CD4-positive, alpha-beta T cell treated with Interleukin-1 beta for 1 hour (primary cell): ENCODE measurements at regions not wholly inside any gene's neighbourhood (a gene's known extent, or its start where the extent isn't known, plus 50 kb on each side); places are given as distances from the start of the nearest gene placed in this dataset.

Experiments used
- DNase-seq, 2 donors: peaks; one replicate each; pipeline ENCODE4 v3.0.0-alpha.2; 2020 to 2022

DNA sequence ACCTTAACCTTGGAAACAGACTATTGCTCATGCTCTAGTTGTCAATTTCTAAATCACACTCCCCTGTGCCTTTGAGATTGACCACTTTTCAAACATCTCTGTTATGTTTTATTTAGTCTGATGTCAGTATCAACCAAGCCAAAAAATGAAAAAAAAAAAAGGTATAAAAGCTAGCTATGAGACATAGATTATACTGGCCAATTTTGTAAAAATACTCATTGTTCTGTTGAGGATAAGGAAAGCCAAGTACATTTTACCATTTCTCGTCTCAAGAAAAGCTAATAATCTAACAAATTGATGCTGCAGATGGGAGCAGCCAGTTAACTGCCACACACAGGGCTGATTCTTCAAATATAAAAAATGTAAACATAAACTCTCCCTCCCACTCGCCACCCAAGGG lies 572.6 kb upstream of the KLF12 start:
- DNase-seq: no peak

GRCh38 chr13:74705438-74705837 lies 571.2 kb upstream of the KLF12 start:
- DNase-seq: no peak

GRCh38 chr13:74703855-74704387 lies 569.7 kb upstream of the KLF12 start:
- no peak for DNase-seq

- DNase-seq: no peak
Measured at GRCh38 chr13:74696148-74696922, 562.1 kb upstream of the KLF12 start.

DNA sequence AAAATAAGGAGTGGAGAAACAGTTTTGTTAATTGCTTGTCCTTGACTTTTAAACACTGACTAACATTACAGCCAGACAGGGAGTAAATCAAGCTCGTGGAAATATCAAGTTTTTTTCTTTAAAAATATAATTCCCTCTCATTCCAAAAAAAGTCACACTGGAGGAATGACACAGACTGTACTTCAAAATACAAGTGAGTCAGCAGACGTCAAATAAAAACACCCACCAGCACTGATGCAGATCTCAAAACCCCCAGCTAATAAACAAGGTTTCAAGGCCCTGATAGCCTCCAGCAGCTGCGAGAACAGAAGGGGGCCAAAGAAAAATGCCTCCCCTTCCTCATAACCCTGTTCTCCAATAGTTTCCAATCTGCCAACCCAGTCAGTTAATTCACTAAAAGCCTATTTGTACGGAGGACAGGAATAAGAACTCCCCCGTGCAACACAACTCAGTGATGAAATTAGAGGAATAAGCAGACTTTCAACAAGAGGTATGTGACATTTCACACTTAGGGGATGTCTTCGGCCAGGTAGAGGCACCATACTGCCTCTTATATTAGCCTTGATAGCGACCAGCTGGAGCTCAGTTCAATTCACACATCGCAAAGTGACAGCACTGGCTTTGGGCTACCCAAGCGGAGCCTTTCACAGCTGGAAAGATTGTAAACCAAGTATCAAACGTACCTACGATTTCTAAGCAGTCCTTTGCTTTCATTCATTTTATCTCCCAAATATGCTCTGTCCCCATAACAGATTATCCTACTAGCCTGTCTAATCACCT lies 561.0 kb upstream of the KLF12 start:
- DNase-seq: no peak

GRCh38 chr13:74687442-74688182 lies 553.4 kb upstream of the KLF12 start:
- no peak for DNase-seq

- DNase-seq: no peak
Measured at GRCh38 chr13:74683411-74683810, 549.2 kb upstream of the KLF12 start.

- DNase-seq: no peak
Measured at GRCh38 chr13:74682746-74683145, 548.5 kb upstream of the KLF12 start.

DNA sequence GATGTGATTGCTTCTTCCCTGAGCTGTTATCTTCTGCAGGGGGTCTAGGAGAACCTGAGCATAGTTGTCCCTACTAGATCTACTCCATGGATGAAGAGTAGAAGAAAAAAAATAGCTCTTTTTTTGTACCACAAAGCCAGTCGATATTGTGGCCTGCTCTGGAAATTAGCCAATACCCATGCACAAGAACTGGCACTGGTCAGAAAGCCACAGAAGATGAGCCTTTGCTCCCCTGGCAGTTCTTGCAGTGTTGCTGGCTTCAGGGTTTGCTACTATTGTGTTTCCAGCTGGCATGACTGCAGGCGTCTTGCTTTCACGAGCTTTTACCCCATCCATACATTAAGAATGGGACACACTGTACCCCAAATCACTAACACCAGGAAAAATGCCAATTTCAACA lies 547.7 kb upstream of the KLF12 start:
- no peak for DNase-seq

- no peak for DNase-seq
Measured at GRCh38 chr13:74678308-74678965, 544.2 kb upstream of the KLF12 start.

GRCh38 chr13:74675972-74676371 lies 541.8 kb upstream of the KLF12 start:
- DNase-seq: no peak

- DNase-seq: no peak
Measured at GRCh38 chr13:74675182-74675581, 541.0 kb upstream of the KLF12 start.

- DNase-seq: no peak
Measured at GRCh38 chr13:74674720-74675119, 540.5 kb upstream of the KLF12 start.

DNA sequence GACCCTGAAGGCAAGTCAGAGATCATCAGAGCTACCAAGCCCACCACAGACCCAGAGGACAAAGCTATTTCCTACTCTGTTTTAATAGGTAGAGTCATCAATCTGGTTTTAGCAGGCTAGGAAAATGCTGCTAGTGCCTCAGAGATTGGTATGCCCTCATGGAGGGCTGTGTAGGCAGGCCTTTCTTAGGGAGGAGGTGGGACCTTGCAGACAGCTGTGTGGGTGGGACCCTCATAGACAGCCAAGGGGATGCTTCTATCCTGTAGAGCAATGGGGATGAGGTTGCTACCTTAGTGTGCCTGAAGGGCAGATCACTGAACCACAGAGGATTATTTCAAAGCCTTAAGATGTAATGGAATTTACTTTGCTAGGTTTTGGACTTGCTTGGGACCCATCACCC lies 534.9 kb upstream of the KLF12 start:
- no peak for DNase-seq

GRCh38 chr13:74667656-74668203 lies 533.5 kb upstream of the KLF12 start:
- no peak for DNase-seq

GRCh38 chr13:74662905-74663304 lies 528.7 kb upstream of the KLF12 start:
- DNase-seq: no peak

- DNase-seq: no peak
Measured at GRCh38 chr13:74661851-74662250, 527.6 kb upstream of the KLF12 start.

DNA sequence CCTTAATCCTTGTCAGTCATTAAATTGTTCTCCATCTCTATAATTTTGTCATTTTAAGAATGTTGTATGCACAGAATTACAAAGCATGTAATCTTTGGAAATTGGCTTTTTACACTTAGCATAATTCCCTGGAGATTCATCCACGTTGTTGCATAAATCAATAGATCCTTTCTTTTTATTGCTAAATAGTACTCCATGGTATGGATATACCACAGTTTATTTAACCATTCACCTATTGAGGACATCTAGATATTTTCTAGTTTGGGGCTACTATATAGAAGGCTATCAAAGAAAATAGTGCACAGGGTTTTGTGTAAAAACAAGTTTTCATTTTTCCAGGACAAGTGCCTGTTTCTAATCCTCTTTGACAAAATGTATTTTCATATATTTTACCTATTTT lies 523.6 kb upstream of the KLF12 start:
- DNase-seq: no peak

DNA sequence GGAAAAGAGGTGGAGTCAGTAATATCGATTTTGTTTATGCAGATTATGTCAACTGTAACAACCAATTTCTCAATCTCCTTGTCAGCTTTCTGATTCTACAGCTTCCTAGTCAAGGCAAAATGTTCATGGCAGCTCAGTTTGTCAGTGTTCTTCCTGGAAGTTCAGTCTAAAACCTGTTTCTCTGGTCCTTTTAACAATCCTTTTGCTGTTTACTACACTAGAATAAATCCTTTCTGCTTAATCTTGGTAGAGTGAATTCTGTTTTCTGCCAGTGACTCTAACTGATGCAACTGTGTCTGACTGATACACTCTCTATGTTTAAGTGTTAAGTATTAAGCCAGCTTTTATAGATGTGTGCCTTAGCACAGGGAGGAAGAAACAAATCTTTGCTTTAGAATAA lies 516.9 kb upstream of the KLF12 start:
- DNase-seq: no peak

- no peak for DNase-seq
Measured at GRCh38 chr13:74647991-74648390, 513.8 kb upstream of the KLF12 start.

DNA sequence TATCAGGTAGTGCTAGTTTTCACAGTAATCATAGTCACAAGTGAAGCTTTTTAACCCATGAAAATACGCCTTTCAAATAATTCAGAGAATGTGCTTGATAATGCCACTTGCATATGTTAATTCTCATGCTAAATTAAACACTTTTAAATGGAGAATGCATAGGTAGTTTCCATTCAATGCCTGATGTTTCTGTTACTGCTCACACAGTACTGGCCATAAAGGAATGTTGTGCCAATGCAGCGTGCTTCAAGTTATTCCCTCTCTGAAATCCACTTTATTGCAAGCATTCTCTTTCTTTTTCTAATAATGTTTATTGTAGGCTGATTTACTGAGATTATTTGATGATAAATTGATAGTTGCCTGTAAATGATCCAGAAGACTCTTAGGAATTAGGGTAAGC lies 513.0 kb upstream of the KLF12 start:
- DNase-seq: no peak

DNA sequence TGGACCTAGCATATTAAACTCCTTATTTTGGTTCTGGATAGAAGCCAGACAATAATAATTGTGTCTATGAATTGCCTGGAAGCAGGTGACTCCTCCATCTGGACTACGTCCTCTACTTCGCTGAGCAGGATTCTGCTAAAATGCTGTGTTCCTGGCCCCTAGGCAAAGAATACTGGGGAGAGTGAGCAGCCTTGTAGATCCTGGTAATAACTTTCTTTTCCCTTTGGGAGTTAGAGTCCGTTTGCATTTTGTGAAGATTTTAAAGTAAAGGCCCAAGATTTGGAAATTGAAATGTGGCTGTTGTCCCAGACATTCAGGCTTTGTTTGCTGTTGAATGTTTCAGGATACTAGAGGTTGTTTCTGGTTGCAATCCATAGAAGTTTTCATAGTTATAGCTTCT lies 511.9 kb upstream of the KLF12 start:
- DNase-seq: no peak

- DNase-seq: no peak
Measured at GRCh38 chr13:74645586-74645985, 511.4 kb upstream of the KLF12 start.
